ENCODE measurements at regions not wholly inside any gene's neighbourhood (a gene's known extent, or its start where the extent isn't known, plus 50 kb on each side); places are given as distances from the start of the nearest gene placed in this dataset.

DNA sequence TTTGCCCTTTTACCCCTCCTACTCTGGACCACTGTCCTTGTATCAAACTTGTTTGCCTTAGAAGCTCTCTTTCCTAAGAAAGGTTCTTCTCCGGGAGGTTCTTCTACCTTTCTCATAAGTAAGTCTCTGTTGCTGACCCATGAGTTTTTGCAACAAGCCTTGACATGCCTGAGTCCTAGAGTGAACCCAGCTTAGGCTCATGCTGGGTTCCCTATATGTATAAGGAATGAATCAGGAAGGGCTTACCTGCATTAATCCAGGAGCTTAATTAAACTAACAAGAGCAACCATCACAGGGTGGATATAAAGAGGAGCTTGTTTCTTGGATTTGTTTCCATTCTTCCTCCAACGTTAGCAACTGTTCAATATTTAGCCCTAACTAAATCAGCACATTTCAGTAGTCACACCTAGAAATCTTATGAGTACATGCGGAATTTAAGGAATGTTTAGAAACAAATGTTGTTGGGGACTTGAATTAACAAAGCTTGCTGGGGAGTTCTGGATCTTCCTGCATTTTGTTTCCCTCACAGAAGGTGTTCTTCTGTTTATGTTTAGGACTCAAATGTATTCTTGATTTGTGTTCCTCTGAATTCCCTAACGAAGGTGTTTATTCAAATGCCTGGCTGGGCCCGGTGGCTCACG, 64.3 kb upstream of the RAB3GAP2 start:
- DNase-seq (ENCODE audit: extremely low read depth, low read depth), result no peak
- H3K4me3 ChIP-seq (replicated peaks; ENCODE audit: low read depth, low read length), result no peak overlapping the region
- TF ChIP-seq, protein P1, sequence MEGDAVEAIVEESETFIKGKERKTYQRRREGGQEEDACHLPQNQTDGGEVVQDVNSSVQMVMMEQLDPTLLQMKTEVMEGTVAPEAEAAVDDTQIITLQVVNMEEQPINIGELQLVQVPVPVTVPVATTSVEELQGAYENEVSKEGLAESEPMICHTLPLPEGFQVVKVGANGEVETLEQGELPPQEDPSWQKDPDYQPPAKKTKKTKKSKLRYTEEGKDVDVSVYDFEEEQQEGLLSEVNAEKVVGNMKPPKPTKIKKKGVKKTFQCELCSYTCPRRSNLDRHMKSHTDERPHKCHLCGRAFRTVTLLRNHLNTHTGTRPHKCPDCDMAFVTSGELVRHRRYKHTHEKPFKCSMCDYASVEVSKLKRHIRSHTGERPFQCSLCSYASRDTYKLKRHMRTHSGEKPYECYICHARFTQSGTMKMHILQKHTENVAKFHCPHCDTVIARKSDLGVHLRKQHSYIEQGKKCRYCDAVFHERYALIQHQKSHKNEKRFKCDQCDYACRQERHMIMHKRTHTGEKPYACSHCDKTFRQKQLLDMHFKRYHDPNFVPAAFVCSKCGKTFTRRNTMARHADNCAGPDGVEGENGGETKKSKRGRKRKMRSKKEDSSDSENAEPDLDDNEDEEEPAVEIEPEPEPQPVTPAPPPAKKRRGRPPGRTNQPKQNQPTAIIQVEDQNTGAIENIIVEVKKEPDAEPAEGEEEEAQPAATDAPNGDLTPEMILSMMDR (IDR thresholded peaks at IDR 0.05; ENCODE audit: low read depth, low read length, missing control alignments), result no peak

- no peak overlapping the region for H3K4me3 ChIP-seq (replicated peaks; ENCODE audit: low read depth, low read length)
- no peak for DNase-seq (ENCODE audit: extremely low read depth, low read depth)
- TF ChIP-seq, protein P1 (IDR thresholded peaks at IDR 0.05; ENCODE audit: low read depth, low read length, missing control alignments), result no peak
These were observed 63.4 kb upstream of the RAB3GAP2 start for GRCh38 chr1:220335668-220336067.

DNA sequence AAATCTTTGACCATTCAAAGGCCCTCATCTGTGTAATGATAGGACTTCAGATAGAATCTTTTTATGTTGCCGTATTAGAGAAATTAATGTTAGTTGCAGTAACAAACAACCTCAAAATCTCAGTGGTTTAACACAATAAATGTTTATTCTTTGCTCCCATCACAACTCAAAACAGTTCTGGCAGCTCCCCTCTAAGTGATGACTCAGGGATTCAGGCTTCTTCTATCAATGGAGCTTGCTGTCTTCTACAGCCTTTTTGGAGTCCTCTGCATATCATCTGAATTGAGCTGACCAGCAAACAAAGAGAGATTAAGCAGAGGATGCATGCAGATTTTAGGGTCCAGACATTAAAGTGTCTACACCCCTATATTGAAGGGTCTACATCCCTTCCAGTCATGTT, 59.1 kb upstream of the RAB3GAP2 start:
- TF ChIP-seq, protein P1 (IDR thresholded peaks at IDR 0.05; ENCODE audit: low read depth, low read length, missing control alignments), result no peak
- no peak for DNase-seq (ENCODE audit: extremely low read depth, low read depth)
- H3K4me3 ChIP-seq (replicated peaks; ENCODE audit: low read depth, low read length), result no peak overlapping the region

DNA sequence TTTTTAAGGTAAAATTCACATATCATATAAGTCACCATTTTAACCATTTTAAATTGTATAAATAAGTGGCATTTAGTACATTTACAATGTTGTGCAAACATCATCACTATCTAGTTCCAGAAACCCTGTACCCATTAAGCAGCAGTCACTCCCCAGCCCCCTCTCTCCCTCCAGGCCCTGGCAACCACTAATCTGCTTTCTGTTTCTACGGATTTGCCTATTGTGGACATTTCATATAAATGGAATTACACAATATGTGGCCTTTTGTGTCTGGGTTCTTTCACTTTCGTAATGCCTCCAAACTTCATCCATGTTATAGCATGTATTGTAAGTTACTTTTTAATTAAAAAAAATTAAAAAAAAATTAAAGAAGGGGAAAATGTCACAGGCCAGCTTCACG, 58.0 kb upstream of the RAB3GAP2 start:
- no peak for DNase-seq (ENCODE audit: extremely low read depth, low read depth)
- TF ChIP-seq, protein P1 (IDR thresholded peaks at IDR 0.05; ENCODE audit: low read depth, low read length, missing control alignments), result no peak
- no peak overlapping the region for H3K4me3 ChIP-seq (replicated peaks; ENCODE audit: low read depth, low read length)

GRCh38 chr1:220327106-220327505, 54.9 kb upstream of the RAB3GAP2 start:
- H3K4me3 ChIP-seq (replicated peaks; ENCODE audit: low read depth, low read length), result no peak overlapping the region
- no peak for DNase-seq (ENCODE audit: extremely low read depth, low read depth)
- TF ChIP-seq, protein P1 (IDR thresholded peaks at IDR 0.05; ENCODE audit: low read depth, low read length, missing control alignments), result no peak

DNA sequence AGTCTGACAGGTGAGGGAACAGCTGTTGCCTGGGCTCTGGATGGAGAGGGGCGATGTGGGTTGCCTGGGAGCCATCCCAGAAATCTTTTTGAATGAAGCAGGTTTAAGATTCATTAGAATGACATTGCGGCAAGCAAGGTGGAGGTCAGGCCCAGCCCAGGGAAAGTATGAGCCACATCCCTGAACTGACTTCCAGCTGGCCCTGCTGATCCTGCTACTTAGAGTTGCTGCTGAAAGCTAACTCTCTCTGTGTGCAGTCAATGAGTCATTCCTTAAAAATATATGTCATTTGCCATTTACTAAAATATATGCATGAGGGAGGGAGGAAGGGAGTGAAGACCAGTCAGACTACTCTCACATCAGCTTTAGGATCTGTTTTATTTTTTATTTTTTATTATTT, 54.3 kb upstream of the RAB3GAP2 start:
- TF ChIP-seq, protein P1 (IDR thresholded peaks at IDR 0.05; ENCODE audit: low read depth, low read length, missing control alignments), result no peak
- no peak overlapping the region for H3K4me3 ChIP-seq (replicated peaks; ENCODE audit: low read depth, low read length)
- DNase-seq (ENCODE audit: extremely low read depth, low read depth), result peak; percentile 9

Data from HFF-Myc (cell line).